Superior temporal gyrus (tissue), 1 donor: ENCODE measurements at regions not wholly inside any gene's neighbourhood (a gene's known extent, or its start where the extent isn't known, plus 50 kb on each side); places are given as distances from the start of the nearest gene placed in this dataset.

Experiments
- DNase-seq: peaks from one replicate; pipeline ENCODE4 v3.0.0-alpha.2; 2016; ENCODE audit errors: extremely low spot score

- no peak for DNase-seq
Measured at GRCh38 chr13:40453351-40454021, 213.0 kb downstream of the FOXO1 start.

DNA sequence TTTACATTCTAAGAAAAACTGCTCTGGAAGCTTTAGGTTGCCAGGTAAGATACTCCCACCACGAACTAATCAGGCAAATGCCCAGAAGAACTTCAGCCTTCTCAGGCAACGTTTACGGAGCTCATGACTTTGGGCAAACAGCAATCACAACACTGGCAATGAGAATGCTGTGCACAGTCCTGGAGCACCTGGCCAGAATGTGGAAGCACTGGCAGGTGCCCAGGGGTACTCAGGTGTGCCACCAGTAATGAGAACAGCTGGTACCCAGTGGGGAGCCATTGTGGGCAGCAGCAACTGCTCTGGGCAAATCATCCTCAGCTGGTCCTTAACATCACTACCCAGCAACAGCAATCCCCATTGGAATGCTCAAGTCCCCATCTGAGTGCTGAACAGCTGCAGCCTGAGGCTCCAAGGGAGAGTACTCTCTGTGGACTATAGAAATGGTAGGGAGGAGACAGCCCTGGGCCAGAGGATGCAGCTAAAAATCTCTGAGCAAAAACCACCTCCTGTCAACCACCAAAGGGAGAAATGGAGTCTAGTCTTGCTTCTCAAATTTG lies 210.0 kb downstream of the FOXO1 start:
- DNase-seq, result no peak

- no peak for DNase-seq
Measured at GRCh38 chr13:40456979-40457553, 209.4 kb downstream of the FOXO1 start.

GRCh38 chr13:40457929-40458719 lies 208.3 kb downstream of the FOXO1 start:
- peak; percentile 69 for DNase-seq

DNA sequence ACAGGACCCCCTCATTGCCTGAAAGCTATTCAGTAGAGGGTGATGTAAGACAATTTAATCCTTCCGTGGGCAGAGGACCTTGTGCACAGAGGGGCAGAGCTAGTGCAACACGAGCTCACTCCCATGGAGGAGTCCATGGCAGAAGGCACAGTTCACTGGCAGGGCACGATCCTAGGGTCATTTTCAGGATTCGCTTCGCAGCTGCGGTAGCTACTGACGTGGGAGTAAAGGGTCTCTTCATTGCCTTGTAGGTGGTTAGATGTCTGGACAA lies 207.8 kb downstream of the FOXO1 start:
- DNase-seq, result no peak

DNA sequence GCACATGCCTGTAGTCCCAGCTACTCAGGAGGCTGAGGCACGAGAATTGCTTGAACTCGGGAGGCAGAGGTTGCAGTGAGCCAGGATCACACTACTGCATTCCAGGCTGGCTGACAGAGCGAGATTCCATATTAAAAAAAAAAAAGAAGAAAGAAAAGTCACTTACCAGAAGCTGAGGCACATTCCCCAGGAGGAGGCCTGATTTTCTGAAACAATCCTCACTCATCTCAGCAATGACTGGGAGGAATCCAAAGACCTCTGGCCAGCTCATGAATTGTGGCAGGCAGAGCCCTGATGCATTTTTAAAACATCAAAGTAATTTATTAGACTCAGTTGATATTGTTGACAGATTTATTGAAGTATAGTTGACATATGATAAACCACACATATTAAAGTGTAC lies 206.3 kb downstream of the FOXO1 start:
- DNase-seq, result no peak

DNA sequence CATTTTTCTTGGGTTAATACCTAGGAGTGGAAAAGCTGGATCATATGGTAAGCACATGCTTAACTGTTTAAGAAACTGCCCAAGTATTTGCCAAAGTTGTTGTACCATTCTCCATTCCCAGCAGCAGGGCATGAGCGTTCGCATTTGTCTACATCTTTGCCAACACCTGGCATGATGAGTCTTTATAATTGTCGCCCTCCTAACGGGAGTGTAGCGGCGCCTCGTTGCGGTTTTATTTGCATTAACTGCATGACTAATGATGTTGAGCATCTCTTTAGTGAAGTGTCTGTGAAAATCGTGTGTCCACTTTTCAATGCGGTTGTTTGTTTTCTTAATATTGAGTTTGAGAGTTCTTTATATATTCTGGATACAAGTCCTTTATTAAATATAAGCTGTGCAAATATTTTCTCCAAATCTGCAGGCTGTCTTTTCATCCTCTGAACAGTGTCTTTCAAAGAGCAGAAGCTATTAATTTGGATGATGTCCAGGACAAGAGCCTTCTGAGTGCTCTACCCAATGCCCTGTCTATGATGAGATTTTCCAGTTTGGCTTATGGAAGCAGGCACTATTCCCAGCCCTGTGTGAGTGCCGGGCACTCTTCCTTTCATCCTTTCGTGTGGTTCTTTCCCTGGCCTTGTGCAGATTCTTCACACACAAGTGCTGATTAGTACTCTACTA lies 202.0 kb downstream of the FOXO1 start:
- no peak for DNase-seq

DNA sequence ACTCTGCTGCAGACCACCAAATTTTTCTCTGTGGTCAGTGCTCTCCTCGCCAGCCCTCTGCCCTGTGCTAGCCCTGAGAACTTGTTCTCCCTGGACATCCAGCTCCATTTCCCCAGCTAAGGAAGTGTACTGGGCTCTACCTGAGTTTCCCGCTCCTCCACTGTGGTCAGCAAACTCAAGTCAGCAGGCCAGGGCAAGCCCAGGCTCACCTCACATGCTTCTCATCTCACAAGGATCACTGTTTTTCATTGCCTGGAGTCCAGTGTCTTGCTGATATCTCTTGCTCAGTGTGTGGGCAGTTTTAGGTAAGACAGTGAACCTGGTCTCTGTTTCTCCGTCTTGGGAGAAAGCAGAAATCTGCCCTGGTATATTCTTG lies 201.4 kb downstream of the FOXO1 start:
- no peak for DNase-seq

DNA sequence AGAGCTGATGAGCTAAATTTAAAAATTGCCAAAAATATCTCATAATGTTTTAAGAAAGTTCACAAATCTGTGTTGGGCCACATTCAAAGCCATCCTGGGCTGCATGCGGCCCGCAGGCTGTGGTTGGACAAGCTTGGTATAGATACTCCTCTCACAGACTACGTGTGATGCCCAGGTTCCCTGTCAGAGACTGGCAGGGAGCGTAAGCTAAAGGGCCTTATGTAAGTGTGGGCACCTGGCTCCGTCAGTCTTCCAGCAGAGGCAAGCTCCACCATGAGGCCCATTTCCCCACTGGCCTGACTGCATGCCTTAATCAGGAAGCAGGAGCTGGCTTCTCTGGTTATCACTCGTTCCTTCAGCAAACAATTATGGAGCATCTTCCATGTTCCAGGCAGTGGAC lies 200.2 kb downstream of the FOXO1 start:
- DNase-seq, result no peak

DNA sequence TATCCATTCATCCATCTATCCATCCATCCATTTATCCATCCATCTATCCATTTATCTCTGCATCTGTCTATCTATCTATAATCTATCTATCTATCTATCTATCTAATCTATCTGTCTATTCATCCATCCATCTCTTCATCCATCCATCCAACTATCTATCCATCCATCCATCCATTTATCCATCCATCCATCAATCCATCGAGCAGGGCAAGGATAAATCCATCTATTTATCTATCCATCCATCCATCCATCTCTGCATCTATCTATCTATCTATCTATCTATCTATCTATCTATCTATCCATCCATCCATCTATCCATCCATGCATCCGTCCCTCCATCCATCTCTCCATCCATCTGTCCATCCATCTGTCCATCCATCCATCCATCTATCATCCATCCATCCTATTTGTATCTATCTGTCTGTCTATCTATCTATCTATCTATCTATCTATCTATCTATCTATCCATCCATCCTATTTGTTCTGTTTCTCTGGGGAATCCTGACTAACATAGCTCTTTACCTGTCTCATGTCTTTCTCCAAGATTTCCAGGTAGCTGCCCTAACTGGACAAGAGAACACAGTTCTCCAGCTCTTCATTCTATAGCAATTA lies 198.1 kb downstream of the FOXO1 start:
- DNase-seq, result no peak

- no peak for DNase-seq
Measured at GRCh38 chr13:40469581-40470310, 196.7 kb downstream of the FOXO1 start.

DNA sequence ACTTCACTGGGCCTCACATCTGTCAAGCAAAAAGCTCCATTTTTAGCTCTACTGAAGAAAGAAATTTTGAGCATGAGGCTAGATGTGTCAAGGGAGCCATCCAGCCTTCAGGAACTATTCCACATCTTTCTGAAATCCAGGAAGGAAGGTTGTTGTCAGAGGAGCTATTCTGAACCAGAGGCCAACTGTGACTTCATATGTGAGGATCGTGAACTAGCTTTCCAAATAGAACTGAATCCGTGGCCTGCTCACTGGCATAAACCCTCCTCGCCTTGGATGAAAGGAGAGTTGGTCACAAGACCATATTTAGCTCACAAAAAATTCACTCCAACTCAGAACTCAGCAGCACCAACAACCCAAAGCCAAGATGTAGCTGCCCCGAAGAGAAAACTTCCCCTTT lies 195.8 kb downstream of the FOXO1 start:
- no peak for DNase-seq

DNA sequence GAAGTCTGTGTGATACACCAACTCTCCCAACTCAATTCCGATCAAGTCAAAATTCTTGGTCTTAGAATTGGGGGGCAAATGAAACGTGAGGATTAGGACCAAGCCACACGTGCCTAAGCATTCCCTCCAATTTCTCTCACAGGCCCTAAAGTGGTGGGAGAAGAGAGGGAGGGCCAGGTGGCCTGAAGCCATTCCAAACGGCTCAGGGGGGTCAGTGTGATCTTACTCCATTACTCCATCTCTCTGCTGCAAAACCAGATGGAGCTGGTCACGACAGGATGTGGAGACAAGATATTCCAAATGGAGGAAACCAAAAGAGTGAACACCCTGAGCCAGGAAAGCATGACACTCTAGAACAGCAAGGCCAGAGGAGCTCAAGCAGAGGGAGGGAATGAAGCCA lies 195.4 kb downstream of the FOXO1 start:
- DNase-seq, result no peak

- no peak for DNase-seq
Measured at GRCh38 chr13:40471911-40472310, 194.5 kb downstream of the FOXO1 start.

GRCh38 chr13:40472427-40473220 lies 193.8 kb downstream of the FOXO1 start:
- DNase-seq, result no peak

DNA sequence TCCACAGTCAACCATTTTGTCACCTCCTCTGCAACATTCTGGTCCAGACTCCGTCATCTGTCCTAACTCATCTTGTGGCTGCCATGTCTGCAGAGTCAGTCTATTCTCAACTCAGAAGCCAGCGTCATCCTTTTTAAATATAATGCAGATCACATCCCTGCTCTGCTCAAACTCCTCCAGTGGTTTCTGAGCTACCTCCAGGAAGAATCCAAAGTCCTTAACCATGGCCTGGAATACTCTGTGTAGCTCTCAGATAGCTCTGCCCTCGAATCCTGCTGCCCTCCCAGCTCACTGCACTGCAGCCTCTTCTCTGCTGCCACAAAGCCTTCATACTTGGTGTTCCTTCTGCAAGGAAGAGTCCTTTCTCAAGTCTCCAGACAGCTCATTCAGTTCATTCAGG lies 190.8 kb downstream of the FOXO1 start:
- no peak for DNase-seq

DNA sequence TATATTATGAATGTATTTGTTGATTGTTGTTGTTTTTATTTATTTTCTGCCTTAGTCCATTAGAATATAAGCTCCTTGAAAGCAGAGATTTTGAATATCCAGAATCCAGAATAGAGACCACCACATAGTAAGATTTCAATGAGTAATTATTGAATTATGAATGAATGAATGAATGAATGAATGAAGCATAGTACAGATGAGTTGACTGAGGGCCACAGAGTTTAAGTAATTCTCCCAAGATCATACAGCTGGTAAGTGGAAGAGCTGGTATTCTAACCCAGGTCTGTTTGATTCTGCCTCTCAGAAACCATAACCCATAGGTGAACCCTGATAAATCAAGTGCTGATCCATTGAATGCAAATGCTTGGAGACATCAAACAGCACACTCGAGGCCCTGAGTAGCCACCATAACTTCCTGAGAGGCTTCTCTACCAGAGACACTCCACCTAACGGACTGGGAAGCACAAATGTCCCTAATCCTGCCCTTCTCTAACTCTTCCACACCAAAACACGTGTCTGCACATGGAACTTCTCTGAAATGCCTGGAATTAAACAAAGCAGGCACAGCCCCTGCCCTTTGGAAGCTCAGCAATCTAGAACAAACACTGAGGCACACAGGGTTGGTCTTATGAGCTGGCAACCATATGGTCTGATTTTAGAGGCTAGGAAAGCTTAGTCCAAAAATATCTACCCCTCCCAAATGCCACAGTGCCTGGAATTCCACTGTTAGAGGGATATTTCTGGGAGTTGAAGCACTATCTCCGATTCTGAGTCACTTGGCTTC lies 190.1 kb downstream of the FOXO1 start:
- no peak for DNase-seq

DNA sequence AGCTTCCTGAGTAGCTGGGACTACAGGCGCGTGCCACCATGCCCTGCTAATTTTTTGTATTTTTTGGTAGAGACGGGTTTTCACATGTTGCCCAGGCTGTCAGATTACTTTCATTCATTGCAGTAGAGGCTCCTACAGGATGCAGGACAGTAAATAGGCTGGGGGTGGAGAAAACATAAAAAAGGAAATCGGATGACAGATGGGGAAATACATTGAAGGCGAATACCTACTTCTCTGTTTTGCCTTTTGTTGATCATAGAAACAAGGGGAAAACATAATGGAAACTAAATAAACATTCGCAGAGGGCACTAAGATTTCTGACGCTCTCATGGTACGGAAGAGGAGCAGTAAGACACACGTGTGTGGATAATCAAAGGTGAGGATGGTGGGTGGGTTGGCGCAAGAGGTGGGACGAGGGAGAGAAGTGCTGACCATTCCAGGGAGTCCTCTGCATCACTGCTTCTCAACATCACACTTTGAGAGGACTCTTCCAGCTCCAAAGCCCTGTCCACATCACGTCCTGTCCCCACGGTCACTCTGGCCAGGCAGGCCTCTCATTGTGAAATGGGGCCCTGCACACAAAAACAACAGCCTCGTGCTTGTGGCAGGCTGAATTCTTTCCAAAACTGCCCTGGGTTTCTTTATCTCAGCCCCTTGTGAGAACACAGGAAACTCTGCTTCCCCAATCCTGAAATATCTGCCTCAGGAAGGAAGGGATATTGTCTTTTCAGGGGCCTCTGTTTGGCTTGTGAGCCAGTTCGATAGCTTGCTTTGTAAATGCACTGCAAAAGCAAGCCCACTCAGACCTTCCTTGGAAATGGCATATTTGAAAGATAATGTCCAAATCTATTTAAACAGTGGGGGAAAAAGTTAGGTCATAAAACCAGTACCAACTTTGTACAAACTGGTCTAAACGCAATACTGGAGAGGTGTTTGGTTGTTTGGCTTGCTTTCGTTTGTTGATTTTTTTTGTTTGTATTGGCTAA lies 188.5 kb downstream of the FOXO1 start:
- no peak for DNase-seq

- no peak for DNase-seq
Measured at GRCh38 chr13:40478775-40479174, 187.7 kb downstream of the FOXO1 start.
